Endothelial cell of umbilical vein (primary cell): ENCODE measurements at regions not wholly inside any gene's neighbourhood (a gene's known extent, or its start where the extent isn't known, plus 50 kb on each side); places are given as distances from the start of the nearest gene placed in this dataset.

Source experiments
- BruUV-seq: library from RNA; stranded (reverse); fragments of 400-500 nt; replicated peaks from 2 replicates; lab custom pipeline; 2021; lab: Mats Ljungman, UMichigan
- CTCF ChIA-PET: fragments of 300-600, 350-600 bp; sonication (Branson Sonifier 250); formaldehyde crosslinking; loops from one replicate; lab custom pipeline; 2021; ENCODE audit warnings: antibody characterized with exemption, inconsistent platforms; lab: Charles Lee
- POLR2A ChIA-PET: fragments of 300-600, 350-600 bp; sonication (Branson Sonifier 250); formaldehyde crosslinking; loops from one replicate; lab custom pipeline; 2021; ENCODE audit warnings: antibody characterized with exemption, inconsistent platforms; lab: Charles Lee
- DNase-seq: peaks from one replicate; pipeline ENCODE4 v3.0.0-alpha.2; 2011; ENCODE audit warnings: low read depth, low spot score
- FAIRE-seq: peaks from 2 replicates; lab custom pipeline; 2011; peaks lifted over from hg19 to GRCh38; lab: Jason Lieb, UNC
- H2AFZ ChIP-seq: 2 replicates; pipeline ENCODE4 v1.6.0; 2012; ENCODE audit warnings: low read depth, low read length, control low read depth, inconsistent platforms
- H3K27ac ChIP-seq: 2 replicates; pipeline ENCODE4 v1.5.1; 2011; ENCODE audit warnings: low read depth, mild to moderate bottlenecking, control low read depth, low read length, moderate library complexity; ENCODE audit not compliant: insufficient read depth
- H3K27me3 ChIP-seq, 2 experiments: 2 replicates each; pipeline versions ENCODE4 v1.6.0 to v1.6.1; 2011; ENCODE audit warnings: low read length in 2 of 2, mixed read lengths in 1 of 2; ENCODE audit not compliant: control insufficient read depth in 2 of 2, insufficient read depth in 2 of 2
- H3K36me3 ChIP-seq, 2 experiments: 2 replicates in 1 of 2; 3 replicates in 1 of 2; pipeline ENCODE4 v1.5.1; 2011; ENCODE audit warnings: low read length in 2 of 2, mild to moderate bottlenecking in 1 of 2, moderate library complexity in 1 of 2; ENCODE audit not compliant: control insufficient read depth in 2 of 2, insufficient read depth in 2 of 2; ENCODE audit errors: extremely low read depth in 1 of 2
- H3K4me1 ChIP-seq: 3 replicates; pipeline ENCODE4 v1.5.1; 2011; ENCODE audit warnings: mild to moderate bottlenecking, low read length; ENCODE audit not compliant: control insufficient read depth, insufficient read depth; ENCODE audit errors: extremely low read depth
- H3K4me2 ChIP-seq: 2 replicates; pipeline ENCODE4 v1.6.1; 2011; ENCODE audit warnings: low read length, control low read depth, mixed read lengths; ENCODE audit not compliant: insufficient read depth
- H3K4me3 ChIP-seq, 3 experiments: fragments of 200-600 bp in 1 of 3; sonication (generic), shearing (Covaris generic) in 1 of 3; replicated peaks in 1 of 3; 2 replicates each; pipeline ENCODE4 v1.5.1; 2011 to 2016; ENCODE audit warnings: control low read depth in 3 of 3, low read length in 3 of 3, mild to moderate bottlenecking in 2 of 3, inconsistent platforms in 1 of 3, low read depth in 1 of 3, moderate library complexity in 1 of 3; ENCODE audit not compliant: insufficient read depth in 1 of 3
- H3K79me2 ChIP-seq: 2 replicates; pipeline ENCODE4 v1.6.0; 2012; ENCODE audit warnings: low read length, inconsistent platforms; ENCODE audit not compliant: control insufficient read depth, insufficient read depth
- H3K9ac ChIP-seq: replicated peaks from 2 replicates; pipeline ENCODE3; 2011; ENCODE audit warnings: low read length, control low read depth; ENCODE audit not compliant: insufficient read depth; ENCODE audit errors: extremely low read depth
- H3K9me1 ChIP-seq: replicated peaks from 3 replicates; pipeline ENCODE4 v1.6.0; 2011; ENCODE audit warnings: mild to moderate bottlenecking, low read length; ENCODE audit not compliant: control insufficient read depth, insufficient read depth; ENCODE audit errors: extremely low read depth
- H3K9me3 ChIP-seq: replicated peaks from 2 replicates; pipeline ENCODE4 v1.5.1; 2012; ENCODE audit warnings: low read length, inconsistent platforms; ENCODE audit not compliant: control insufficient read depth, insufficient read depth
- H4K20me1 ChIP-seq: replicated peaks from 2 replicates; pipeline ENCODE3; 2011; ENCODE audit warnings: mild to moderate bottlenecking, low read length; ENCODE audit not compliant: control insufficient read depth, insufficient read depth; ENCODE audit errors: extremely low read depth
- CTCF ChIP-seq, 2 donors: IDR thresholded peaks; 1 replicate in 1 of 2; 2 replicates in 1 of 2; pipeline ENCODE4 v1.5.1; 2011; ENCODE audit warnings: low read length in 2 of 2, mild to moderate bottlenecking in 2 of 2, moderate library complexity in 2 of 2, control low read depth in 1 of 2, inconsistent platforms in 1 of 2, low read depth in 1 of 2; ENCODE audit not compliant: insufficient read depth in 1 of 2; ENCODE audit errors: extremely low read depth in 1 of 2
- EZH2 ChIP-seq: IDR thresholded peaks from 2 replicates; pipeline ENCODE4 v1.6.1; 2012; ENCODE audit warnings: borderline replicate concordance, low read depth, mild to moderate bottlenecking, moderate library complexity, low read length, inconsistent platforms; ENCODE audit not compliant: severe bottlenecking
- FOS ChIP-seq: IDR thresholded peaks from 2 replicates; pipeline ENCODE4 v1.6.1; 2011; ENCODE audit warnings: mild to moderate bottlenecking, low read length, moderate library complexity, borderline replicate concordance; ENCODE audit not compliant: insufficient read depth
- GATA2 ChIP-seq: IDR thresholded peaks from 2 replicates; pipeline ENCODE4 v1.7.0; 2011; ENCODE audit warnings: low read depth, mild to moderate bottlenecking, moderate library complexity, mixed read lengths, low read length; ENCODE audit not compliant: insufficient read length, insufficient read depth
- JUN ChIP-seq: IDR thresholded peaks from 2 replicates; pipeline ENCODE4 v1.6.1; 2011; ENCODE audit warnings: borderline replicate concordance, low read depth; ENCODE audit not compliant: insufficient read length, insufficient read depth
- MYC ChIP-seq: IDR thresholded peaks from one replicate; pipeline ENCODE4 v1.6.1; 2011; ENCODE audit warnings: mild to moderate bottlenecking, low read depth, low read length
- POLR2A ChIP-seq: IDR thresholded peaks from 2 replicates; pipeline ENCODE4 v1.6.1; 2012; ENCODE audit warnings: low read depth, mild to moderate bottlenecking, control low read depth, low read length
- POLR2AphosphoS5 ChIP-seq: IDR thresholded peaks from 2 replicates; pipeline ENCODE4 v1.6.1; 2012; ENCODE audit warnings: low read depth, mild to moderate bottlenecking, control low read depth, low read length, moderate library complexity; ENCODE audit not compliant: insufficient read depth
- dilution Hi-C: fragments of 300-500 bp; cut with MboI; formaldehyde crosslinking; loops from one replicate; pipeline ENCODE4 v1.15.0; 2019; ENCODE audit warnings: low sequenced_read_pairs; ENCODE audit not compliant: extremely low pct_ligation_motif_present
- intact Hi-C: fragments of 100-400 bp; cut with micrococcal nuclease; formaldehyde crosslinking; loops from one replicate; pipeline ENCODE4 v1.10.0; 2022

- no peak overlapping the region for H3K4me2 ChIP-seq
- no peaks in the 10 kb centered on the region for H3K4me1 ChIP-seq
- no peaks in the 10 kb centered on the region for H4K20me1 ChIP-seq
- no peak overlapping the region for H3K27ac ChIP-seq
- H2AFZ ChIP-seq, result no peak overlapping the region
- no peak for TF ChIP-seq GATA2
- TF ChIP-seq POLR2AphosphoS5, result no peak
- TF ChIP-seq POLR2A, result no peak
- TF ChIP-seq MYC, result no peak
- TF ChIP-seq CTCF (IDR thresholded peaks at IDR 0.05; ENCODE audit: extremely low read depth in 1 of 2, insufficient read depth in 1 of 2, low read depth in 1 of 2, low read length in 2 of 2), result no peak
- no peak for TF ChIP-seq FOS
- TF ChIP-seq JUN, result no peak
- TF ChIP-seq EZH2, result no peak
- H3K9me1 ChIP-seq, result no peaks in the 10 kb centered on the region
- dilution Hi-C loops, result no loop called here
- no peak overlapping the region for H3K4me3 ChIP-seq
- H3K27me3 ChIP-seq, result no peaks in the 10 kb centered on the region
- H3K9me3 ChIP-seq, result peaks cover 4% of the 10 kb centered on the region
- intact Hi-C loops, result no loop called here
- DNase-seq, result no peak
- ChIA-PET CTCF (no interaction called here), POLR2A (no interaction called here)
- BruUV-seq, result no TSS peak
- no peaks in the 10 kb centered on the region for H3K79me2 ChIP-seq
- no peak overlapping the region for H3K9ac ChIP-seq
- no peaks in the 10 kb centered on the region for H3K36me3 ChIP-seq
- no peak for FAIRE-seq
Measured at GRCh38 chr13:86172961-86173360, 373.7 kb upstream of the SLITRK6 start.

GRCh38 chr13:86161257-86161656 lies 362.0 kb upstream of the SLITRK6 start:
- no peak overlapping the region for H3K4me2 ChIP-seq
- no peaks in the 10 kb centered on the region for H3K79me2 ChIP-seq
- ChIA-PET POLR2A (no interaction called here), CTCF (no interaction called here)
- no peak overlapping the region for H3K4me3 ChIP-seq
- no peaks in the 10 kb centered on the region for H3K27me3 ChIP-seq
- BruUV-seq, result no TSS peak
- no peak overlapping the region for H3K9ac ChIP-seq
- dilution Hi-C loops (no loop called here), intact Hi-C loops (no loop called here)
- TF ChIP-seq POLR2AphosphoS5, result no peak
- FAIRE-seq (no peak), DNase-seq (no peak)
- no peaks in the 10 kb centered on the region for H4K20me1 ChIP-seq
- no peaks in the 10 kb centered on the region for H3K36me3 ChIP-seq
- peaks cover 4% of the 10 kb centered on the region for H3K9me3 ChIP-seq
- no peak overlapping the region for H3K27ac ChIP-seq
- H3K9me1 ChIP-seq, result no peaks in the 10 kb centered on the region
- no peak overlapping the region for H2AFZ ChIP-seq
- H3K4me1 ChIP-seq, result no peaks in the 10 kb centered on the region
